NCI-H82 treated with DMSO at 0.1 percent for 48 hours (cell line): ENCODE measurements at regions not wholly inside any gene's neighbourhood (a gene's known extent, or its start where the extent isn't known, plus 50 kb on each side); places are given as distances from the start of the nearest gene placed in this dataset.

Source experiments
- DNase-seq: peaks from one replicate; lab custom pipeline; 2025; ENCODE audit not compliant: unreplicated experiment; lab: John Stamatoyannopoulos, UW

GRCh38 chr1:11338284-11338924 is 65.4 kb downstream of the UBIAD1 start:
- DNase-seq = no peak

- peak; percentile 91 for DNase-seq
These were observed 66.6 kb downstream of the UBIAD1 start for GRCh38 chr1:11339346-11340232.

- DNase-seq = no peak
These were observed 67.2 kb downstream of the UBIAD1 start for GRCh38 chr1:11340233-11340632.

- peak; percentile 65 for DNase-seq
These were observed 69.0 kb downstream of the UBIAD1 start for GRCh38 chr1:11341901-11342552.

DNA sequence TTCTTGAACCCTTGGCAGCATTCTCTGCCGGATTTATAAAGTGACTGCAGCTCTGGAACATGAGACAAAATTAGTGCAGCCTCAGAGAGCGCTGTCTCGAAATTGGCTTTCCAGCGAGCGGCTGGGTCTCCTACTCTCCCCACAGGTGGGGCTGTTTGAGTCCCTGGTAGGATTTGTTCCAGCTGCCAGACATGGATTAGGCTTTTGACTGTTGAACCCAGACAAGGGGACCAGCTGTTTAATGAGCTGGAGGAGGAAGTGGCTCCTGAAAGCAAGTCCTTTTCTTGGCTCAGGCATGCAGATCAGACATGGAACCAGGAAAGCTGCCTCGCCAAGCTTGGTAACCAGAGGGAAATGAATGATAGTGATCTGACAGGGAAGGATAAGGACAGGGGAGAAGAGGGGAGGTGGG is 69.6 kb downstream of the UBIAD1 start:
- DNase-seq = peak; percentile 97

DNA sequence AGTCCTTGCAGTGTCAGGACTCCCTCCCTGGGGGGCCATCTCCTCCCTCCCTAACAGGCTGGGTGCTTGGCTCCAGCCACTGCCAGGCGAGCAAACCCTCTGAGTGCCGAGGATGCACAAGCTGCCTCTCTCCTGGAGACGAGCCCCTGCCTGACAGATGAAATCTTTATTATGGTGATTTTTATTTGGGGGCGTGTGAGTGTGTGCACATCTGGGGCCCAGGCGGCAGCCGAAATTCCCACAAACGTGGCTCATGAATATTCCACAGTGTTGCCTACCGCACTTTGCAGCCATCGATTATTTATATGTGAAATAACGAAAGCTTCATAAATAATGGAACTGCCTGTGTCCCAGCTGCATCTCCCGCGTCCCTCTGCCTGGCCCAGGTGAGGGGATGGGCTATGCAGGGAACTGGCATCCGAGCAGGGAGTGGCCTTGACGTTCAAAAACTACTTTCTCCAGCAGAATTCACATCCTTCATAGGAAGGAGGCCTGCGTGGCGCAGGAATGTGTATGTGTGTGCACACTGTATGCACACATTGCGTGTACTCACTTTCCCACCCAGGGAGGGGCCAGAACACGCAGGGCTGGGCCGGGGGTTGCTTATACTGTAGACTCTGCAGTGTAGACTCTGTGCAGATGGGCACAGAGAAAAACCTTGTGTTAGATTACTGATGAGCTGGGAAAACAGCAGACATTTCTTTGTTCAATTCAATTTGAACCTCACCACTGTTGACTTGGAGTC is 73.1 kb downstream of the UBIAD1 start:
- DNase-seq = no peak

GRCh38 chr1:11350265-11350664 is 77.3 kb downstream of the UBIAD1 start:
- no peak for DNase-seq

- no peak for DNase-seq
These were observed 79.2 kb downstream of the UBIAD1 start for GRCh38 chr1:11352058-11352715.

- no peak for DNase-seq
These were observed 80.1 kb downstream of the UBIAD1 start for GRCh38 chr1:11352816-11353799.

DNA sequence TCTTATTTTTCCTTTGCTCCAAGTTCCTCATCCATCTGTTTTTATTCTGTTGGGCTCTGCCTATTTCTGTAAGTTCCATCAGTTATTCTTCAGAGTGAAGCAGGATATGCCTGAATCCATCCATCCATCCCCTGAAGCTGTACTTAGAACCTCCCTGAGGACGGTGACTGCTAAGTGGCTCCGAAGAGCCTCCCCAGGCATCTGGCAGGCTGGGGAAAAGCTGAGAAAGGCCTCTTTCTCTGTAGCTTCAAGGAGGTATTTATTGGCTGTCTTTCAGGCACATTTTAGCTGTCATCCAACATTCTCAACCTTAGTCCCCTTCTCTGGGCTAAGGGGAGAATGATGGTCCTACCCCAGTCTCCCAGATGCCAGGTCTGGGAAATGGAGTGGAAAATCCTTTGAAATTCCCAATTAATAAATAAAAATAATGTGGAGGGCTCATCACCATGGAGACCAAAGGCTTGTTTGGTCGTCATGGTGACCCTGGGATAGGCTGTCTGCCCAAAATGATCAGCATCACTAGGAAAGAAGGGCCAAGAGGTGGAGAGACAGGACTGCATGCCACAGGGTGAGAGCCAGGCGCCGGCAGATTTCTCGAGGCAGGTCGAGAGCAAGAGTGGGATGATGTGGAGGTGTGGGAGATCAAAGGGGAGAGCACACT is 82.0 kb downstream of the UBIAD1 start:
- DNase-seq = no peak

DNA sequence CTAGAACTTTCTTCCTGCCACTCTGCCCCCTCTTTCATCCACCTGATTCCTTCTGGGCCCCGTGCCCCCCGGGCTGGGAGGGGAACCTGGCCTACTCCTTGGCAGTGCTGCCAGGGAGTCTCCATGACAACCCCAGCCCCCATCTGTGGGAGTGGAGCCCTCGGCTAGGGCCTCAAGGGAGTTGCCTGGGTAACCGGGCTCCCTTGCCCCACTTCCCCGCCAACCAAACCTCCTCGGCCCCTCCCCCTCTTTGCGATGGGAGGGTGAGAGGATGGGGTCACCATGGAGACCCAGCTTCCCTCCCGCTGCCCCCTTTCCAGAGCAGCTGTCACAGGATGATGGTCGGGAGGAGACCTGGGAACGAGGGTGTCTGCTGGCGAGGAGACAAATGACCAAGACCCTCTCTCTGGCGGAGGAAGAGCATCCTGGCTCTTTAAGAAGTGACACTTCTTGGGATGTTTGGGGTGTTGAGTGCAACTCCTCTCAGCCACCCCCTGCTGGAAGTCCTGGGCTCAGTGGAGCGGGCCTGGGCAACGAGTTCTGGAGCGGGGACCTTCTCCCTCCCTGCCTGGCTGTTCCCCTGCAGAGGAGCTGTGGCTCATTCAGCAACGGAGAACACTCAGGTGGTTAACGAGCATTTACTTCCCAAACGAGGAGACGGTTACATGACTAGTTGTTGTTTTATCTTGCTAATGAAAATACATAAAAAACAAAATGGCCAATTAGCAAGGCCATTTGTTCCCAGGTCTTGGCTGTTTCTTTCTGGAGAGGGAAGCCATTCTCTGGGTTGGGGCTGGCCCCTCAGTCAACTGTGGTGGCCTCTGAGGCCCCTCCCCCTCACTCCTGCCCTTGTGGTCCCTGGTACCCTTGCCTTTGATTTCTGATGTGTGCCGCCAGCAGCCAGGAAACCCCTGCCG is 82.8 kb downstream of the UBIAD1 start:
- no peak for DNase-seq

DNA sequence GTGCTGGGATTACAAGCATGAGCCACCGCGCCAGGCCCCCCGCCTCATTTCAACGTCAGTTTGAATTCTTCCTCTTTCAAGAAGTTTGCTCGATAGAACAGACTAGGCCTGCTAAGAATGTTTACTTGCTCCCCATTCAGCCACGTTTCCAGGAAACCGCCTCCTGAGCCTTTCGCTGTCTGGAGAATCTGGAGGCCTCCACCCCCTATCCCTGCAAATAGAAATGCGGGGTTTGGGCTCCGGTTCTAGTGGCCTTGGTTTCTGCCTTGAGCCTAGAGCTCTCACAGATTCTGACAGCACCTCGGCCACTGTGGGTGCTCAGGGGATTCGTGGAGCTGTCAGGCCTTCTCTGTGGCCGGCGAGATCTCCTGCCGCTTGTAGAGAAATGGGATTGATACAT is 84.3 kb downstream of the UBIAD1 start:
- no peak for DNase-seq

DNA sequence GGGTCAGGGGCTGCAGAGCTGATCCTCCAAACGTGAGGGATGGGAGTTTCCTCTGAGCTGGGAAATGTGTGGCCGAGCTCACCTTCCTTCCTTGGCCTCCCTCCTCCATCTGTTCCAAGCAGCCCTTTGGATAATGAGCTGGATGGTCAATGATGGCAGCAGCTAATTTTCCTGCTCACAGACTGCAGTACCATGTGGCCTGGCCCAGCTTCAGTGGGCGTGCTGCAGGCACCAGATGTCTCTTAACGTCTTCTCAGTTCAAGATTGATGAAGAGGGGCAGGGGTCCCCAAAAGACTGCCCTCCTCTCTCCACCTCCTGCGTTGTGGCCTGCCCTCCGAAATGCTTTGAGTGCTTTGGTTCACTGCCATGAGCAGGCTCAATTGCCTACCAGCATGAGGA is 86.0 kb downstream of the UBIAD1 start:
- no peak for DNase-seq

GRCh38 chr1:11362547-11363021 is 89.6 kb downstream of the UBIAD1 start:
- DNase-seq = no peak

DNA sequence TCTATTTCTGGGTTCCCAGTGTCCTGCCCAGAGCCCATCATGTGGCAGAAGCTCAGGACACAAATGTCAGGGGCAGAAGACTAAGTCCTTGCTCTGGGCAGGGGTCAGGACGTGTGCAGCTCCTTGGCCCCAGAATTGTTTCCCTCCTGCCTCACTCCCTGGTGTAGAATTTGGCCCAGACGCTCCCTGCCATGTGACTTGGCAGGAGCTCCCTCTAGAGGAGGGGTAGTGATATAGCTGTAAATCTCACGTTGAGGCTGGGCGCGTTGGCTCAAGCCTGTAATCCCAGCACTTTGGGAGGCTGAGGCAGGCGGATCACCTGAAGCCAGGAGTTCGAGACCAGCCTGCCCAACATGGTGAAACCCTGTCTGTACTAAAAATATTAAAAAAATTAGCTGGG is 91.2 kb downstream of the UBIAD1 start:
- no peak for DNase-seq

- no peak for DNase-seq
These were observed 92.9 kb downstream of the UBIAD1 start for GRCh38 chr1:11365744-11366387.
